ENCODE measurements at regions not wholly inside any gene's neighbourhood (a gene's known extent, or its start where the extent isn't known, plus 50 kb on each side); places are given as distances from the start of the nearest gene placed in this dataset.
A peak's percentile ranks its signal among the peaks of the same experiment; 100 is the strongest.

DNA sequence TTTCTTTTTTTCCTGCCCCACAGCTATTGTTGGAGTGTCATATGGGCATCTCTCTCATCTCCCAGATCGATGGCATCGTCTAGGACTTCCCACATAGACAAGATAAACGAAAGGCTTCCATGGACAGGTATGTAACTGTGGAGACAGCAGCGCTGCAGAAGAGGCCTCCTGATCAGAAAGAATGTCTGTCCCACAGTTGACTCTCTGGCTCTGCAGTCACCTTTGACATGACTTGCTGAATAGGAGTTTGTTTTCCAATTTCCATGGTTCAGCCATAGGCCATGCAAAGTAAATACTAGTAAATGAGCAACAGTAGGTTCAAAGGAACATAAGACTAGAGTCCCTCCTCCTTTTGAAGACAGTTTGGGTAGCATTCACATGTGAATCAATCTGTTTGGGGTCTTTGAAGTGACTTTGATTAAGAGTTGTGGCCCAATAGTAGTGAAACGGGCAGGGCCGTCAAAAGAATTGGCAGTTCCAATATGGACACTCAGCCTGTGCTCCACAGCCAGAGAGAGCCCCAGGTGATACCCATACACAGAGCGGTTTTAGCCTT lies 134.7 kb upstream of the IFNGR1 start:
- no peak for DNase-seq (ENCODE audit: low read depth, low spot score)

GRCh38 chr6:137353346-137353745 lies 134.2 kb upstream of the IFNGR1 start:
- peak; percentile 5 for DNase-seq (ENCODE audit: low read depth, low spot score)

- DNase-seq (ENCODE audit: low read depth, low spot score), result no peak
These were observed 133.7 kb upstream of the IFNGR1 start for GRCh38 chr6:137352859-137353258.

DNA sequence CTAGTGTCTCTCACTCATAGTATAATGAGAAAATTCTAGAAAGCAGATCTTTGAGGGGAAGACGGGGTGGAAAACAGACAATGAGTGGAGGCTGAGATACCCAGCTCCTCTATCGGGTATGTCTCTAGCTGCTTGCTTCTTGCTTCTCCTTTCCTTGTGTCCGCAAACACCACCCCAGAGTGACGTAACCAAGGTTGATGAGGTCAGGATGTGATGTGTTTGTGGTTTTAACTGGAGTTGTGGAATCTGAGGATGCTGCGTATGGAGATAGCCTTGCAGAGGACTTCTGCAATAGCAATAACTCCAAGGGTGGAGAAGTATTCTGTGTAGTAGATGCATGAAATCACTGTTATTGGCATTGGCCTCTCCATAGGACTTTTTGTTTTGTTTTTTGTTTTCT lies 132.7 kb upstream of the IFNGR1 start:
- DNase-seq (ENCODE audit: low read depth, low spot score), result no peak

DNA sequence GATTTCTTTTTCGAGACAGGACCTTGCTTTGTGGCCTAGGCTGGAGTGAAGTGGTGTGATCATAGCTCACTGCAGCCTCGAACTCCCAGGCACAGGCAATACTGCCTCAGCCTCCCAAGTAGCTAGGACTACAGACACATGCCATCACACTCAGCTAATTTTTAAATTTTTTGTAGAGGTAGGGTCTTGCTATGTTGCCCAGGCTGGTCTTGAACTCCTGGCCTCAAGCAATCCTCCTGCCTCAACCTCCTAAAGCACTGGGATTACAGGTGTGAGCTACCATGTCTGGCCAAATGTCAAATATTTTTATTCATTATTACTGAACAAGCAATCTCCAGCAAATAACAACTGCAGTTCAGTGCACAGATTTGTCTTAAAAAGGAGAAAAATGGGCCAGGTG lies 131.7 kb upstream of the IFNGR1 start:
- no peak for DNase-seq (ENCODE audit: low read depth, low spot score)

- DNase-seq (ENCODE audit: low read depth, low spot score), result no peak
These were observed 131.0 kb upstream of the IFNGR1 start for GRCh38 chr6:137349856-137350830.

DNA sequence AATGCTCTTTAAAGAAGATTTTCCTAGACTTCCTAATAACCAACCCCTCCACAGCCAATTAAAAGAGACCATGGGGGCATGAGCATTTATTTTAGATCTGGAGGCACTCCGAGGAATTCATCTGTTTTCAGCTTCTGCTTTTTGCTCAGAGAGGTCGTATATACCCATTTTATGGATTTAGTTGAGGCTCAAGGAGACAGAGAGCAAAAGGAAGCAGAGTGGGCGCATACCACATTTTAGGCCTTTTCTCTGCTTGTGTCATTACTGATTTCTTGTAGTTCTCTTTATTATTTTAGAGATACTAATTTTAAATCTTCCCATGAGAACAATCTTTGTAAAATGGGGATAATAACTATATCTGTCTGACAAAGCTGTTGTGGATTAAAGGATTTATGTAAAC lies 129.6 kb upstream of the IFNGR1 start:
- DNase-seq (ENCODE audit: low read depth, low spot score), result no peak

DNA sequence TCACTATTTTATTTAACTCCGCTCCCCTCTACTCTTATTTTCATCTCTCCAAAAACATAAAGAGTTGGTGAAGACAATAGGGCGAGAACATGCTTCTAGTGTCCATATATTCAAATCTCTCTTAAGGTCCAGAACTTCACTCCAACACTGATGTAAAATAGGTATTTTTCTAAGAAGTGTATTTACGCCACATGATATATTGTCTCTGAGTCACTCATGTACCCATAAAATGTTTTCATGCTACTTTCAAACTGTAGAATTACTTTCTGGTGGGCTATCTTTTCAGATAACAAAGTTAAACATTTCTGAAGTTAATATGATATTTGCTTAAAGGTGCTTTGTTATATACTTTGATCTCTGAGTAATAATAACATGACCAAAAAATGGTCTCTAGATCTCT lies 124.1 kb upstream of the IFNGR1 start:
- DNase-seq (ENCODE audit: low read depth, low spot score), result no peak

DNA sequence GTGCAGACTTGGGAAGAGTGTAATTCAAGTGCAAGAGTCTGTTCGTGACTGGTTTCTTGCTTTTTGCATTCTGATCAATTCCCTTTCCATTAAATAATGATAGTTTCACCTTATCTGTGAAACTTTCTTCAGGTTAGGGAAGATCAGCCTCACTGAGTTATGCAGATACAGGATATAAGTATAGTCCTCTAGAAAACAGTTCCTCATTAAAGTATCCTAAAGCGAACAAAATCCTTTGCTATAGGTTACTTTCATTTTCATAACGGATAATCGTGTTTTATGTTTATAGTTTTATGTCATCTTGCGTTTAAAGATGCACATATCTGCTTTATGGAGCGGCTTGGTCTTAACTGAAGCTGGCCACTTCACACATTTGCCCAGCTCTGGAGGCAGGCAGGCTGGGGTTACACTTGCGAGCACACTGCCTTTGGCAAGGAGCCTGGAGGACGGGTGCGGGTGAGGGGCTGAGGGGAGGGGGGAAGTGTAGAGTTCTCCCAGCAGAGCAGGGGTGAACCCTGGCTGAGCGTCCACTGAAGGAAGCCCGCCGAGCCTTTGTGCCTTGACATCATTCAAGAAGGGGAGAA lies 123.5 kb upstream of the IFNGR1 start:
- DNase-seq (ENCODE audit: low read depth, low spot score), result no peak

DNA sequence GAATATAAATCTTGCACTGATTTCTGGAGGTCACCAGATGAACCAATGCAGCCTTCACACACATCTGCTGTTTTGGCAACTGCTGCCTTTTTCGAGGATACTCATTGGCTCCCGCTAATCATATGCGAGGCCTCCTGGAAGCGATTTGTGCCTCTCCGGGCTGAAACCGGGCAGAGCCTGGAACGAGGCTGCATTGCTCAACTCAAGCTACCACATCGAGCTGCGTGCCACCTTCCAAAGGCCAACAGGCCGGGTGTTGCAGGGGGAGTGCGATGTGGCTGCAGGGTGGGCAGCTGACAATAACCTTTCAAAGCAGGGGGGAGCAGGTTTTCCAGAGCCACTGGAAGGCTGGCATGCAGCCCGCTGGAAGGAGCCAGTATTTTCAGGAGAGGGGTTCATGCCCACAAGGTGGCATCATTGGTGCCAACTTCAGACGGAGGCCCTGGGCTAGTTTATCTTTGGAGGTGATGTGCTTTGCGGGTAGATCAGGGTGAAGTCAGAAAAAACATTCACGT lies 122.6 kb upstream of the IFNGR1 start:
- no peak for DNase-seq (ENCODE audit: low read depth, low spot score)

- no peak for DNase-seq (ENCODE audit: low read depth, low spot score)
These were observed 120.9 kb upstream of the IFNGR1 start for GRCh38 chr6:137339929-137340559.

- DNase-seq (ENCODE audit: low read depth, low spot score), result no peak
These were observed 115.7 kb upstream of the IFNGR1 start for GRCh38 chr6:137334884-137335283.

GRCh38 chr6:137334094-137334493 lies 114.9 kb upstream of the IFNGR1 start:
- DNase-seq (ENCODE audit: low read depth, low spot score), result no peak

- DNase-seq (ENCODE audit: low read depth, low spot score), result no peak
These were observed 113.6 kb upstream of the IFNGR1 start for GRCh38 chr6:137332637-137333280.

GRCh38 chr6:137323860-137324259 lies 104.7 kb upstream of the IFNGR1 start:
- DNase-seq (ENCODE audit: low read depth, low spot score), result no peak

- no peak for DNase-seq (ENCODE audit: low read depth, low spot score)
These were observed 101.1 kb upstream of the IFNGR1 start for GRCh38 chr6:137320271-137320670.

GRCh38 chr6:137316626-137317025 lies 97.4 kb upstream of the IFNGR1 start:
- no peak for DNase-seq (ENCODE audit: low read depth, low spot score)

DNA sequence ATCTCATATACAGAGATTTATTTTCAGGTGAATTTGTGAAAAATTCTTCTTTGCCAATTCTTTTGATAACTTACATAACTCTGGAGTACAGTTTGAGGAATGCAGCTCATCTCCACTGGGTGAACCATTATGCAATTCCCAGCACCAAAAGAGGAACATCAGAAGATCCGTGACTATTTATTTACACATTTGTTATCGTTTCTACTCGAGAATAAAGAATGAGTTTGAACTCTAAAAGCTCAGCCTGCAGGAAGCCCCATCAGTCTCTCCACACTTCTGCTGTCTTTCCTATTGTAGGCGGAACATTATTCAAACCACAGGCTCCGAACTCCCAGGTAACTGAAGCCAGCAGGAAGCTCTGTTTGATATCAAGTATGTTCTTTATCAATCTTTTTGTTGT lies 95.9 kb upstream of the IFNGR1 start:
- DNase-seq (ENCODE audit: low read depth, low spot score), result no peak

GRCh38 chr6:137313928-137314855 lies 95.0 kb upstream of the IFNGR1 start:
- DNase-seq (ENCODE audit: low read depth, low spot score), result peak; percentile 30

GRCh38 chr6:137313211-137313610 lies 94.0 kb upstream of the IFNGR1 start:
- no peak for DNase-seq (ENCODE audit: low read depth, low spot score)
